Ascending aorta (tissue), 2 donors: ENCODE measurements at regions not wholly inside any gene's neighbourhood (a gene's known extent, or its start where the extent isn't known, plus 50 kb on each side); places are given as distances from the start of the nearest gene placed in this dataset.

ENCODE experiments used
- DNase-seq, 2 donors: peaks; one replicate each; pipeline ENCODE4 v3.0.0-alpha.2; 2019; ENCODE audit warnings: low spot score in 2 of 2
- H3K27ac ChIP-seq, 2 donors: fragments of 200-600 bp; sonication (generic); one replicate each; pipeline ENCODE4 v1.5.1; 2016 to 2017; ENCODE audit warnings: mild to moderate bottlenecking in 1 of 2
- H3K27me3 ChIP-seq: fragments of 200-600 bp; sonication (generic); one replicate; pipeline ENCODE4 v1.5.1; 2017
- H3K36me3 ChIP-seq, 2 donors: fragments of 200-600 bp; sonication (generic); one replicate each; pipeline ENCODE4 v1.5.1; 2016
- H3K4me1 ChIP-seq, 2 donors: fragments of 200-600 bp; sonication (generic); one replicate each; pipeline ENCODE4 v1.5.1; 2016 to 2017; ENCODE audit warnings: mild to moderate bottlenecking in 1 of 2
- H3K4me3 ChIP-seq, 2 donors: fragments of 200-600 bp; sonication (generic); one replicate each; pipeline ENCODE4 v1.5.1; 2016 to 2017; ENCODE audit warnings: mild to moderate bottlenecking in 1 of 2
- H3K9me3 ChIP-seq, 2 donors: fragments of 200-600 bp; sonication (generic); one replicate each; pipeline ENCODE4 v1.5.1; 2016
- intact Hi-C: fragments of 100-400 bp; cut with DNase I; formaldehyde crosslinking; loops from one replicate; pipeline ENCODE4 v1.15.1; 2023
- TF ChIP-seq, protein P1 (sequence below), 3 experiments: fragments of 200-600 bp in 2 of 3; fragments of 450-650 bp in 1 of 3; sonication (generic) in 2 of 3; IDR thresholded peaks; one replicate each; pipeline ENCODE4 v1.5.1; 2016 to 2019; ENCODE audit warnings: antibody characterized with exemption in 3 of 3, mild to moderate bottlenecking in 1 of 3, moderate library complexity in 1 of 3

- no peak overlapping the region for H3K4me3 ChIP-seq
- H3K27ac ChIP-seq: no peak overlapping the region
- H3K9me3 ChIP-seq: peaks cover 5 to 12% of the 10 kb centered on the region in 2 donors
- DNase-seq: no peak
- H3K36me3 ChIP-seq: no peaks in the 10 kb centered on the region
- intact Hi-C loops: no loop called here
- H3K27me3 ChIP-seq: no peaks in the 10 kb centered on the region
- TF ChIP-seq, protein P1, sequence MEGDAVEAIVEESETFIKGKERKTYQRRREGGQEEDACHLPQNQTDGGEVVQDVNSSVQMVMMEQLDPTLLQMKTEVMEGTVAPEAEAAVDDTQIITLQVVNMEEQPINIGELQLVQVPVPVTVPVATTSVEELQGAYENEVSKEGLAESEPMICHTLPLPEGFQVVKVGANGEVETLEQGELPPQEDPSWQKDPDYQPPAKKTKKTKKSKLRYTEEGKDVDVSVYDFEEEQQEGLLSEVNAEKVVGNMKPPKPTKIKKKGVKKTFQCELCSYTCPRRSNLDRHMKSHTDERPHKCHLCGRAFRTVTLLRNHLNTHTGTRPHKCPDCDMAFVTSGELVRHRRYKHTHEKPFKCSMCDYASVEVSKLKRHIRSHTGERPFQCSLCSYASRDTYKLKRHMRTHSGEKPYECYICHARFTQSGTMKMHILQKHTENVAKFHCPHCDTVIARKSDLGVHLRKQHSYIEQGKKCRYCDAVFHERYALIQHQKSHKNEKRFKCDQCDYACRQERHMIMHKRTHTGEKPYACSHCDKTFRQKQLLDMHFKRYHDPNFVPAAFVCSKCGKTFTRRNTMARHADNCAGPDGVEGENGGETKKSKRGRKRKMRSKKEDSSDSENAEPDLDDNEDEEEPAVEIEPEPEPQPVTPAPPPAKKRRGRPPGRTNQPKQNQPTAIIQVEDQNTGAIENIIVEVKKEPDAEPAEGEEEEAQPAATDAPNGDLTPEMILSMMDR (IDR thresholded peaks at IDR 0.05): no peak
- H3K4me1 ChIP-seq: no peaks in the 10 kb centered on the region
These were observed 162.7 kb downstream of the ZNF608 start for GRCh38 chr5:124583469-124584350.

DNA sequence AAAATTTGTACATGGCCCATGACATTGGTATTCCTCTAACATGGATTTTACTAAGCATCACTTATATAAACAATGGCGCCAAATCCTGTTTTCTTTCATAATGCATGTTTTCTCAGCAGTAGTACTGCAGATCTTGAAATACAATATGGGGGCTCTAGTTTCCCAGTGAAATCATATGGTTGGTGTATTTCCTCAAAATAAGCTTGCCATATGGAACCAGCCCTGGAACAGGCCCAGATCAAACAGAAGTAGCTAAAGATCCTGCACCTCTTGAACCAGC is 163.9 kb downstream of the ZNF608 start:
- Histone ChIP-seq H3K9me3 (peaks cover 5 to 12% of the 10 kb centered on the region in 2 donors), H3K36me3 (no peaks in the 10 kb centered on the region), H3K27me3 (no peaks in the 10 kb centered on the region), H3K4me1 (no peaks in the 10 kb centered on the region), H3K4me3 (no peak overlapping the region), H3K27ac (no peak overlapping the region)
- TF ChIP-seq, protein P1 (IDR thresholded peaks at IDR 0.05): no peak
- DNase-seq: no peak
- intact Hi-C loops: no loop called here

GRCh38 chr5:124581738-124582560 is 164.5 kb downstream of the ZNF608 start:
- Histone ChIP-seq H3K36me3 (no peaks in the 10 kb centered on the region), H3K27me3 (no peaks in the 10 kb centered on the region), H3K4me1 (no peaks in the 10 kb centered on the region), H3K4me3 (no peak overlapping the region), H3K9me3 (peaks cover 5 to 12% of the 10 kb centered on the region in 2 donors), H3K27ac (no peak overlapping the region)
- intact Hi-C loops: no loop called here
- DNase-seq: no peak
- TF ChIP-seq, protein P1 (IDR thresholded peaks at IDR 0.05): no peak

GRCh38 chr5:124580925-124581737 is 165.3 kb downstream of the ZNF608 start:
- intact Hi-C loops: no loop called here
- TF ChIP-seq, protein P1 (IDR thresholded peaks at IDR 0.05): no peak
- Histone ChIP-seq H3K4me1 (no peaks in the 10 kb centered on the region), H3K27me3 (no peaks in the 10 kb centered on the region), H3K4me3 (no peak overlapping the region), H3K27ac (no peak overlapping the region), H3K36me3 (no peaks in the 10 kb centered on the region), H3K9me3 (peaks cover 5 to 12% of the 10 kb centered on the region in 2 donors)
- DNase-seq: no peak

DNA sequence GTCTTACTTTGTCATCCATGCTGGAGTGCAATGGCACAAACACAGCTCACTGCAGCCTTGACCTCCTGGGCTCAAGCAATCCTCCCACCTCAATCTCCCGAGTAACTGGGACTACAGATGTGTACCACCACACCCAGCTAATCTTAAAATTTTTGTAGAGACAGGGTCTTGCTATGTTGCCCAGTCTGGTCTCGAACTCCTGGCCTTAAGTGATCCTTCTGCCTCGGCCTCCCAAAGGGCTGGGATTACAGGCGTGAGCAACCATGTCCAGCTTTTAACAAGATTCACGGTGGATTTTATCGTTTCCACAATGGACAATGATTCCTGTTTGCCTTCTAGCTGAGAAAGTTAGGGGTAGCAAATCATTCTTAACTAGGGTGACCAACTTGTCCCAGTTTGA is 165.9 kb downstream of the ZNF608 start:
- H3K27me3 ChIP-seq: no peaks in the 10 kb centered on the region
- DNase-seq: no peak
- H3K36me3 ChIP-seq: no peaks in the 10 kb centered on the region
- intact Hi-C loops: no loop called here
- H3K27ac ChIP-seq: no peak overlapping the region
- no peaks in the 10 kb centered on the region for H3K4me1 ChIP-seq
- TF ChIP-seq, protein P1 (IDR thresholded peaks at IDR 0.05): no peak
- H3K9me3 ChIP-seq: peaks cover 3 to 12% of the 10 kb centered on the region in 2 donors
- no peak overlapping the region for H3K4me3 ChIP-seq
